ENCODE measurements at regions not wholly inside any gene's neighbourhood (a gene's known extent, or its start where the extent isn't known, plus 50 kb on each side); places are given as distances from the start of the nearest gene placed in this dataset.

GRCh38 chr1:239612379-239612778, 226.0 kb downstream of the CHRM3 start:
- H3K27ac Mint-ChIP-seq, result no peak overlapping the region
- Histone ChIP-seq H3K9me3 (ENCODE audit: control insufficient read depth in 1 of 2, insufficient read depth in 1 of 2, low read length in 2 of 2) (no peaks in the 10 kb centered on the region), H3K4me3 (ENCODE audit: low read length) (no peak overlapping the region), H3K27me3 (ENCODE audit: control insufficient read depth in 1 of 2, insufficient read depth in 2 of 2, low read length in 2 of 2) (no peaks in the 10 kb centered on the region), H3K36me3 (ENCODE audit: insufficient read depth, low read length) (no peaks in the 10 kb centered on the region), H3K4me1 (ENCODE audit: insufficient read depth, low read length) (no peaks in the 10 kb centered on the region), H3K27ac (ENCODE audit: low read depth in 1 of 2, low read length in 2 of 2) (no peak overlapping the region)
- ChIA-PET POLR2A (no interaction called here), CTCF (no interaction called here)
- H3K36me3 Mint-ChIP-seq (ENCODE audit: low read depth), result no peaks in the 10 kb centered on the region
- no peaks in the 10 kb centered on the region for H3K4me1 Mint-ChIP-seq (ENCODE audit: low read depth)
- H3K4me3 Mint-ChIP-seq, result no peak overlapping the region
- intact Hi-C loops (cut with DNase I, micrococcal nuclease), result no loop called here
- TF ChIP-seq CTCF (IDR thresholded peaks at IDR 0.05), result no peak
- no peaks in the 10 kb centered on the region for H3K27me3 Mint-ChIP-seq
- no peaks in the 10 kb centered on the region for H3K9me3 Mint-ChIP-seq
- ATAC-seq (ENCODE audit: poor library complexity) (no peak), DNase-seq (no peak)

- no peak overlapping the region for H3K4me3 Mint-ChIP-seq
- intact Hi-C loops (cut with DNase I, micrococcal nuclease), result no loop called here
- H3K36me3 Mint-ChIP-seq (ENCODE audit: low read depth), result no peaks in the 10 kb centered on the region
- no peak overlapping the region for H3K27ac Mint-ChIP-seq
- no peaks in the 10 kb centered on the region for H3K4me1 ChIP-seq (ENCODE audit: insufficient read depth, low read length)
- ATAC-seq (ENCODE audit: poor library complexity), result no peak
- no peaks in the 10 kb centered on the region for H3K9me3 ChIP-seq (ENCODE audit: control insufficient read depth in 1 of 2, insufficient read depth in 1 of 2, low read length in 2 of 2)
- no peaks in the 10 kb centered on the region for H3K27me3 ChIP-seq (ENCODE audit: control insufficient read depth in 1 of 2, insufficient read depth in 2 of 2, low read length in 2 of 2)
- no peaks in the 10 kb centered on the region for H3K27me3 Mint-ChIP-seq
- H3K36me3 ChIP-seq (ENCODE audit: insufficient read depth, low read length), result no peaks in the 10 kb centered on the region
- CTCF ChIA-PET, result interaction anchor here (0.6 kb wide), 1 partner anchor 33 kb away, joined by 3 read pairs; no protein-coding TSS in a partner anchor
- DNase-seq, result no peak
- H3K9me3 Mint-ChIP-seq, result no peaks in the 10 kb centered on the region
- no peak overlapping the region for H3K4me3 ChIP-seq (ENCODE audit: low read length)
- no peaks in the 10 kb centered on the region for H3K4me1 Mint-ChIP-seq (ENCODE audit: low read depth)
- no peak for TF ChIP-seq CTCF (IDR thresholded peaks at IDR 0.05)
- no peak overlapping the region for H3K27ac ChIP-seq (ENCODE audit: low read depth in 1 of 2, low read length in 2 of 2)
- POLR2A ChIA-PET, result no interaction called here
Observed at GRCh38 chr1:239616673-239617072, 230.3 kb downstream of the CHRM3 start.

GRCh38 chr1:239617259-239617658, 230.9 kb downstream of the CHRM3 start:
- Mint-ChIP-seq H3K9me3 (peaks cover 1% of the 10 kb centered on the region), H3K36me3 (ENCODE audit: low read depth) (no peaks in the 10 kb centered on the region), H3K4me3 (no peak overlapping the region), H3K27ac (no peak overlapping the region), H3K4me1 (ENCODE audit: low read depth) (no peaks in the 10 kb centered on the region), H3K27me3 (no peaks in the 10 kb centered on the region)
- no peak for DNase-seq
- Histone ChIP-seq H3K36me3 (ENCODE audit: insufficient read depth, low read length) (no peaks in the 10 kb centered on the region), H3K27ac (ENCODE audit: low read depth in 1 of 2, low read length in 2 of 2) (no peak overlapping the region), H3K27me3 (ENCODE audit: control insufficient read depth in 1 of 2, insufficient read depth in 2 of 2, low read length in 2 of 2) (no peaks in the 10 kb centered on the region), H3K4me3 (ENCODE audit: low read length) (no peak overlapping the region), H3K4me1 (ENCODE audit: insufficient read depth, low read length) (no peaks in the 10 kb centered on the region), H3K9me3 (ENCODE audit: control insufficient read depth in 1 of 2, insufficient read depth in 1 of 2, low read length in 2 of 2) (peaks cover 0 to 2% of the 10 kb centered on the region in 2 experiments)
- TF ChIP-seq CTCF (IDR thresholded peaks at IDR 0.05), result no peak
- ChIA-PET POLR2A (no interaction called here), CTCF (no interaction called here)
- intact Hi-C loops (cut with DNase I, micrococcal nuclease), result no loop called here
- no peak for ATAC-seq (ENCODE audit: poor library complexity)

Data from CD4-positive, alpha-beta T cell (primary cell).